Mesendoderm (in vitro differentiated cells): ENCODE measurements at regions not wholly inside any gene's neighbourhood (a gene's known extent, or its start where the extent isn't known, plus 50 kb on each side); places are given as distances from the start of the nearest gene placed in this dataset.

Source experiments
- DNase-seq: peaks from one replicate; pipeline ENCODE4 v3.0.0; 2013
- H2AK5ac ChIP-seq: 2 replicates; pipeline ENCODE4 v1.6.1; 2013; ENCODE audit warnings: low read length, inconsistent platforms
- H2BK120ac ChIP-seq: 2 replicates; pipeline ENCODE4 v1.6.1; 2013; ENCODE audit warnings: low read depth, mild to moderate bottlenecking, low read length, moderate library complexity, mixed read lengths
- H2BK15ac ChIP-seq: replicated peaks from 2 replicates; pipeline ENCODE4 v1.6.1; 2013; ENCODE audit warnings: low read depth, mild to moderate bottlenecking, moderate library complexity
- H2BK5ac ChIP-seq: 2 replicates; pipeline ENCODE4 v1.6.1; 2013; ENCODE audit warnings: low read length, inconsistent platforms
- H3K18ac ChIP-seq: 2 replicates; pipeline ENCODE4 v1.6.1; 2013; ENCODE audit warnings: mild to moderate bottlenecking, low read length, mixed read lengths
- H3K23ac ChIP-seq: one replicate; pipeline ENCODE4 v1.6.1; 2013; ENCODE audit warnings: low read length
- H3K27ac ChIP-seq: 2 replicates; pipeline ENCODE4 v1.5.1; 2013; ENCODE audit warnings: low read depth, mild to moderate bottlenecking, inconsistent platforms, low read length, moderate library complexity
- H3K27me3 ChIP-seq: 2 replicates; pipeline ENCODE4 v1.6.1; 2013; ENCODE audit warnings: low read length, control low read depth, mild to moderate bottlenecking, inconsistent platforms; ENCODE audit not compliant: insufficient read depth, poor library complexity
- H3K36me3 ChIP-seq: 2 replicates; pipeline ENCODE4 v1.6.1; 2013; ENCODE audit warnings: low read length, inconsistent platforms; ENCODE audit not compliant: control insufficient read depth, insufficient read depth
- H3K4ac ChIP-seq: one replicate; pipeline ENCODE4 v1.6.1; 2013; ENCODE audit warnings: low read depth, mild to moderate bottlenecking, low read length, moderate library complexity
- H3K4me1 ChIP-seq: 2 replicates; pipeline ENCODE4 v1.6.1; 2013; ENCODE audit warnings: low read depth, low read length, inconsistent platforms; ENCODE audit not compliant: control insufficient read depth
- H3K4me2 ChIP-seq: 2 replicates; pipeline ENCODE4 v1.6.1; 2013; ENCODE audit warnings: low read length
- H3K4me3 ChIP-seq: 2 replicates; pipeline ENCODE4 v1.5.1; 2013; ENCODE audit warnings: mild to moderate bottlenecking, low read length
- H3K56ac ChIP-seq: one replicate; pipeline ENCODE4 v1.6.1; 2013; ENCODE audit warnings: low read length
- H3K79me1 ChIP-seq: 2 replicates; pipeline ENCODE4 v1.6.1; 2013; ENCODE audit warnings: low read length, inconsistent platforms
- H3K79me2 ChIP-seq: 2 replicates; pipeline ENCODE4 v1.6.1; 2013; ENCODE audit warnings: mild to moderate bottlenecking, low read length; ENCODE audit not compliant: control insufficient read depth, insufficient read depth
- H3K9ac ChIP-seq: 2 replicates; pipeline ENCODE4 v1.6.1; 2013; ENCODE audit warnings: low read length, inconsistent platforms
- H4K5ac ChIP-seq: one replicate; pipeline ENCODE4 v1.6.1; 2013; ENCODE audit warnings: low read length
- H4K8ac ChIP-seq: one replicate; pipeline ENCODE4 v1.6.1; 2013; ENCODE audit warnings: low read depth, mild to moderate bottlenecking, control low read depth, low read length, moderate library complexity
- WGBS: extraction: QIAGEN DNeasy Blood & Tissue Kit; methylation state at CpG from one replicate; pipeline ENCODE4 v1.1.7; 2013; ENCODE audit warnings: low lambda C conversion rate, missing lambda C conversion rate; ENCODE audit not compliant: insufficient coverage; ENCODE audit errors: extremely low coverage; 5-methylcytosine and 5-hydroxymethylcytosine counted together

- peaks cover 3% of the 10 kb centered on the region for H3K4me1 ChIP-seq
- no peak overlapping the region for H3K9ac ChIP-seq
- H4K5ac ChIP-seq: no peak overlapping the region
- H4K8ac ChIP-seq: no peak overlapping the region
- no peak overlapping the region for H3K4me2 ChIP-seq
- H3K23ac ChIP-seq: no peak overlapping the region
- H3K79me1 ChIP-seq: no peaks in the 10 kb centered on the region
- H3K27ac ChIP-seq: no peak overlapping the region
- peak; percentile 82 for DNase-seq
- H3K18ac ChIP-seq: no peak overlapping the region
- H2BK120ac ChIP-seq: no peak overlapping the region
- no peaks in the 10 kb centered on the region for H3K27me3 ChIP-seq
- H2BK15ac ChIP-seq: no peak overlapping the region
- H3K36me3 ChIP-seq: no peaks in the 10 kb centered on the region
- WGBS: no CpG with 5 or more reads among the region's 7 CpGs
- H3K4me3 ChIP-seq: no peak overlapping the region
- no peaks in the 10 kb centered on the region for H3K79me2 ChIP-seq
- H2BK5ac ChIP-seq: no peak overlapping the region
- H2AK5ac ChIP-seq: no peak overlapping the region
- H3K4ac ChIP-seq: no peak overlapping the region
- H3K56ac ChIP-seq: no peak overlapping the region
Observed at GRCh38 chr6:90411292-90411781, 114.7 kb upstream of the BACH2 start.

GRCh38 chr6:90409700-90410099, 113.1 kb upstream of the BACH2 start:
- Histone ChIP-seq H3K79me2 (no peaks in the 10 kb centered on the region), H4K8ac (no peak overlapping the region), H3K79me1 (no peaks in the 10 kb centered on the region), H3K27me3 (no peaks in the 10 kb centered on the region), H3K9ac (no peak overlapping the region), H3K27ac (no peak overlapping the region), H3K36me3 (no peaks in the 10 kb centered on the region), H3K4me1 (peaks cover 3% of the 10 kb centered on the region), H3K23ac (no peak overlapping the region), H3K4me2 (no peak overlapping the region), H2AK5ac (no peak overlapping the region), H2BK15ac (no peak overlapping the region), H3K18ac (no peak overlapping the region), H3K4ac (no peak overlapping the region), H4K5ac (no peak overlapping the region), H3K4me3 (no peak overlapping the region), H3K56ac (no peak overlapping the region), H2BK5ac (no peak overlapping the region), H2BK120ac (no peak overlapping the region)
- WGBS: no CpG with 5 or more reads among the region's 1 CpG
- DNase-seq: no peak

GRCh38 chr6:90406957-90407356, 110.3 kb upstream of the BACH2 start:
- Histone ChIP-seq H3K79me2 (no peaks in the 10 kb centered on the region), H4K5ac (no peak overlapping the region), H3K4me1 (peaks cover 9% of the 10 kb centered on the region), H2BK5ac (no peak overlapping the region), H3K4me3 (no peak overlapping the region), H3K9ac (no peak overlapping the region), H3K4me2 (no peak overlapping the region), H2BK15ac (no peak overlapping the region), H3K36me3 (no peaks in the 10 kb centered on the region), H3K56ac (no peak overlapping the region), H3K27me3 (no peaks in the 10 kb centered on the region), H2BK120ac (no peak overlapping the region), H3K27ac (no peak overlapping the region), H3K4ac (no peak overlapping the region), H2AK5ac (no peak overlapping the region), H3K18ac (no peak overlapping the region), H3K79me1 (no peaks in the 10 kb centered on the region), H3K23ac (peak overlapping the region; percentile 9), H4K8ac (no peak overlapping the region)
- WGBS: no CpG with 5 or more reads among the region's 3 CpGs
- peak; percentile 67 for DNase-seq

- no peak overlapping the region for H3K27ac ChIP-seq
Observed at GRCh38 chr6:90406142-90406794, 109.6 kb upstream of the BACH2 start.

GRCh38 chr6:90403489-90404381, 107.1 kb upstream of the BACH2 start:
- Histone ChIP-seq H3K27ac (no peak overlapping the region), H3K9ac (no peak overlapping the region), H3K4me3 (no peak overlapping the region), H4K5ac (no peak overlapping the region), H3K4ac (no peak overlapping the region), H3K36me3 (no peaks in the 10 kb centered on the region), H3K23ac (no peak overlapping the region), H3K4me2 (no peak overlapping the region), H3K79me1 (no peaks in the 10 kb centered on the region), H3K79me2 (no peaks in the 10 kb centered on the region), H2AK5ac (no peak overlapping the region), H4K8ac (no peak overlapping the region), H3K4me1 (peaks cover 9% of the 10 kb centered on the region), H2BK15ac (no peak overlapping the region), H3K27me3 (no peaks in the 10 kb centered on the region), H3K56ac (peak overlapping the region; percentile 46), H2BK120ac (no peak overlapping the region), H3K18ac (no peak overlapping the region), H2BK5ac (no peak overlapping the region)
- DNase-seq: peak; percentile 95
- no CpG with 5 or more reads among the region's 18 CpGs for WGBS

More at GRCh38 chr6:90406142-90406794, 109.6 kb upstream of the BACH2 start:
- no peak overlapping the region for H2BK5ac ChIP-seq
- H2BK120ac ChIP-seq: no peak overlapping the region
- no peaks in the 10 kb centered on the region for H3K79me2 ChIP-seq
- no peaks in the 10 kb centered on the region for H3K36me3 ChIP-seq
- no peak overlapping the region for H3K4ac ChIP-seq
- WGBS: no CpG with 5 or more reads among the region's 6 CpGs
- H3K56ac ChIP-seq: no peak overlapping the region
- no peak overlapping the region for H4K8ac ChIP-seq
- no peak overlapping the region for H3K9ac ChIP-seq
- no peak overlapping the region for H2AK5ac ChIP-seq
- no peak for DNase-seq
- H3K4me2 ChIP-seq: no peak overlapping the region
- H2BK15ac ChIP-seq: no peak overlapping the region
- H4K5ac ChIP-seq: no peak overlapping the region
- peaks cover 9% of the 10 kb centered on the region for H3K4me1 ChIP-seq
- H3K4me3 ChIP-seq: no peak overlapping the region
- H3K79me1 ChIP-seq: no peaks in the 10 kb centered on the region
- no peak overlapping the region for H3K18ac ChIP-seq
- H3K23ac ChIP-seq: no peak overlapping the region
- H3K27me3 ChIP-seq: no peaks in the 10 kb centered on the region
